Stimulated activated CD8-positive, alpha-beta memory T cell treated with anti-CD3 and anti-CD28 coated beads, Interleukin-7, amount 100 ng/mL, for 48 hours (primary cell): ENCODE measurements at regions not wholly inside any gene's neighbourhood (a gene's known extent, or its start where the extent isn't known, plus 50 kb on each side); places are given as distances from the start of the nearest gene placed in this dataset.

Source experiments
- DNase-seq, 2 donors: peaks; one replicate each; pipeline ENCODE4 v3.0.0-alpha.2; 2020; ENCODE audit warnings: low read depth in 1 of 2; ENCODE audit errors: extremely low read depth in 1 of 2

GRCh38 chr10:3723766-3724165, 61.2 kb downstream of the KLF6 start:
- DNase-seq: no peak

- no peak for DNase-seq
Measured at GRCh38 chr10:3720228-3721019, 64.6 kb downstream of the KLF6 start.

GRCh38 chr10:3719024-3719843, 65.8 kb downstream of the KLF6 start:
- DNase-seq: no peak

GRCh38 chr10:3716093-3716492, 68.9 kb downstream of the KLF6 start:
- no peak for DNase-seq

GRCh38 chr10:3714967-3715366, 70.0 kb downstream of the KLF6 start:
- no peak for DNase-seq

GRCh38 chr10:3714531-3714930, 70.5 kb downstream of the KLF6 start:
- no peak for DNase-seq

GRCh38 chr10:3712707-3713106, 72.3 kb downstream of the KLF6 start:
- DNase-seq: no peak

- no peak for DNase-seq
Measured at GRCh38 chr10:3711918-3712317, 73.1 kb downstream of the KLF6 start.

GRCh38 chr10:3710764-3711163, 74.2 kb downstream of the KLF6 start:
- DNase-seq: no peak

- no peak for DNase-seq
Measured at GRCh38 chr10:3709456-3710060, 75.5 kb downstream of the KLF6 start.

GRCh38 chr10:3708852-3709251, 76.2 kb downstream of the KLF6 start:
- DNase-seq: no peak

GRCh38 chr10:3704565-3705325, 80.3 kb downstream of the KLF6 start:
- DNase-seq: no peak

GRCh38 chr10:3702569-3702968, 82.4 kb downstream of the KLF6 start:
- no peak for DNase-seq

- DNase-seq: no peak
Measured at GRCh38 chr10:3702056-3702546, 82.9 kb downstream of the KLF6 start.

- no peak for DNase-seq
Measured at GRCh38 chr10:3701491-3701890, 83.5 kb downstream of the KLF6 start.

GRCh38 chr10:3700531-3701076, 84.4 kb downstream of the KLF6 start:
- DNase-seq: no peak

GRCh38 chr10:3699916-3700315, 85.1 kb downstream of the KLF6 start:
- DNase-seq: no peak

- no peak for DNase-seq
Measured at GRCh38 chr10:3698312-3698711, 86.7 kb downstream of the KLF6 start.

GRCh38 chr10:3693698-3694080, 91.3 kb downstream of the KLF6 start:
- DNase-seq: no peak

- no peak for DNase-seq
Measured at GRCh38 chr10:3693022-3693697, 91.8 kb downstream of the KLF6 start.
